GM19438 (cell line): ENCODE measurements at regions not wholly inside any gene's neighbourhood (a gene's known extent, or its start where the extent isn't known, plus 50 kb on each side); places are given as distances from the start of the nearest gene placed in this dataset.
"Not testable (repeated sequence)": the region's sequence is repeated elsewhere in the genome, so short reads cannot be mapped to it uniquely, and the experiment has no call there.

Experiments
- ATAC-seq: cut with Tn5 transposase; IDR thresholded peaks from one replicate; pipeline ENCODE4 v1.9.1; 2021; ENCODE audit warnings: low read depth; ENCODE audit not compliant: unreplicated experiment

DNA sequence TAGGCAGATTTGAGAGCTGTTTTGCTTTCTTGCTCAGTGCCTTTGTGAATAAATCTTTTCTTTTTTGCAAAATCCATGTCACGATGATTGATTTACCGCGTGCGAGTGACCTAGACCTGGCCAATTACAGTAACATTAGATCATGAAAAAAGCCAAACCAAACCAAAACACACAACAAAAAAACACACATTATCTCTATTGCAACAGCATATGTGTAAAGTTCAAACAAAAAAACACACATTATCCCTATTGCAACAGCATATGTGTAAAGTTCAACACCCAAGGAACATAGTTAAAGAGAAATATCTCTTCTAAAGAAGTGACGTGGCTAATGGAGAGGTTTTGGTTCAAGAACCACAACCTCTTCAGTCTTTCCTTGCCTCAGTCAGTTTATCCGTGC lies 342.6 kb upstream of the NRG3 start:
- ATAC-seq: no peak

DNA sequence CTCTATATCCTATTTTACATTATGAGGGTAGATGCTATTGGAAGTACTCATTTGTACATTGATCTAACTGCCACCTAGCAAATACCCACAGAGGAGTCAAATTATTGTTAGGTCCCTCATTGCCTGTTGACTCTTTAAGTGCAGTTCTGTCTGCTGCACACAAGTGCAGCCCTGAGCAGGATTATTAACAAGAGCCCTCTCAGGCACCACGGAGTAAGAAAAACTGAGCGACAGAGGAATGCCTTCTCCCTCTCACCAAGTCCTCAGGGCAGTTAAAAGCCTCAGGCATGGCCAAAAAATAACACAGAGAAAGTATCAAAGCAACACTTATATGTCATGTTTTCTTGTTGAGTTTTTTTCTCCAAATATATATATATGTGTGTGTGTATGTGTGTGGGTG lies 340.0 kb upstream of the NRG3 start:
- ATAC-seq: no peak

DNA sequence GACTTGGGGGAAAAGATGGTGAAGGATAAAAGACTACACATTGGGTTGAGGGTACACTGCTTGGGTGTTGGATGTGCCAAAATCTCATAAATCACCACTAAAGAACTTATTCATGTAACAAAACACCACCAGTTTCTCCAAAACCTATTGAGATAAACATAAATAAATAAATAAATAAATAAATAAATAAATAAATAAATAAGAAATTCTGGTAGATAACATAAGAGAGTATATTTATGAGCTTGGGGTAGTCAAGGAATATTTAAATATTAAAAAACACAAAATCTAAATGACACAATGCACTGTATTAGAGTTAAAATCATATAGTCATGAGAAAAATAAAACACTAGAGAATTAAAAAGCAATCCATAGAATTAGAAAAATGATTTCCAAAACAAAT lies 333.5 kb upstream of the NRG3 start:
- ATAC-seq: no peak

DNA sequence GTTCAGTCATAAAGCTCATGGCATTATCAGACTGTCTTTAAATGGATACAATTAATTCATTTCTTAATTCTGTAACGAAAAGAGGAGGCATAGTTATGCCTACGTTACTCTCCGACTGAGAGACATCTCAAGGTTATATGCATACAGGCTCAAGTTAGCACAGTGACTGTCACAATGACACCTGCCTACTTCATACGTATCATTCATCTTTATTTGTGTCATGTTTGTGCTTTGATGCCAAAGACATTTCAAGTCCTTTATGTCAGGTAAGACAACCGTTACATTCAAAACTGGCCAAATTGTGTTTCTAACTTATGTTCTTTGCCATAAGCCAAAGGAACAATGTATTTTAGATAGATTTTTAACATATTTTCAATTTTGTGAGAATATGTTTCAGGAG lies 328.8 kb upstream of the NRG3 start:
- no peak for ATAC-seq

DNA sequence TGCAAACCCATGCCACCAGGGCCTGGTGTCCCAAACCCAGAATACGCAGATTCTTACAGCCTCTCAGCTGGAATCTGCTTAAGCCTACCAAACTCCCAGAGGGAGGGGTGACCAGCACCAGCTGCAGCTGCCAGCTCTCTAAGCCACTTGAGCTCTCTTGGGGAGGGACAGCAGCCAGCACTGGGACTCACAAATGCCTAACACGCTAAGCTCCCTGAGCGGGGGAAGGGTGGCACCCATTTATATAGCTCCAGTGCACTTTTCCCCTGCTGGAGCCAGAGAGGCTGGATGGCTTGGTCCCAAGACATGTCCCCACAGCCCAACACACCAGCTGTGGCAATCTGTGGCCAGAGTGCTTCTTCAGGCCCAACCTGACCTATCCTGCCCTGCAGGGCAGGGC lies 326.8 kb upstream of the NRG3 start:
- ATAC-seq: no peak

DNA sequence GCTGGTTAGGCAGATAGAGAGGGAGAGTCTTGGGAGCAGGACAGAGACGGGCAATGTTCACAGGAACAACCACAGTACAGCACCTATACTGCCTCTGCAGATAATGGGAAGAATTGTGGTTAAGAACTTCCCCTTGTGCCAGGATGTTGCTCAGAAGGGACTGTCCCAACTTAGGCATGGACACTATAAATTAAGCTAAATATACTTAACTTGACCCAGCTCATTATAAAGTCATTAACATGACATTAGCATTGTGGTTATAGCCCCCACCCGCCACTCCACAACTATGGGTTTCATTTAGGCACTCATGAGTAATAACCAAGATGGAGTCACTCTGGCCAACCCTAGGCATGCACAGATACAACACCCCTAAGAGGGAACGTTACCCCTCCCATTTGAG lies 310.9 kb upstream of the NRG3 start:
- ATAC-seq: no peak

DNA sequence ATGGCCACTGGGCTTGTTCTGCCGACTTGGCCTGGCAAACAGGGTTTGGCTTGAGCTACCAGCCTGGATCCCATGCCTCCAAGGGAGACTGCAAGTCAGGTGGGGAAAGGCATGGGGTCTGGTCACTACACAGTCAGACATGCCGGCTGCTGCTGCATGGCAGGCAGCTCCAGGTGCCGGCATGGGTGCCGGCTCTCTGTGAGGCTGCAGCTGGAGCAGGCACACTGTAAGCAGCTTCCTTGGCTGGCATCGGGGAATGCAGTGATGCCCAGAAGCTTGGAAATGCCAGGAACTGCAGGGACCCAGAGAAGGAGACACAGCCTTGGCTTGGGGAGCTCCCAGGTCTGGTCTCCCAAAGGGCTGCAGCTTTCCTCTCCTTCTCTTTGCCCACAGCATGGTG lies 305.5 kb upstream of the NRG3 start:
- ATAC-seq: no peak

DNA sequence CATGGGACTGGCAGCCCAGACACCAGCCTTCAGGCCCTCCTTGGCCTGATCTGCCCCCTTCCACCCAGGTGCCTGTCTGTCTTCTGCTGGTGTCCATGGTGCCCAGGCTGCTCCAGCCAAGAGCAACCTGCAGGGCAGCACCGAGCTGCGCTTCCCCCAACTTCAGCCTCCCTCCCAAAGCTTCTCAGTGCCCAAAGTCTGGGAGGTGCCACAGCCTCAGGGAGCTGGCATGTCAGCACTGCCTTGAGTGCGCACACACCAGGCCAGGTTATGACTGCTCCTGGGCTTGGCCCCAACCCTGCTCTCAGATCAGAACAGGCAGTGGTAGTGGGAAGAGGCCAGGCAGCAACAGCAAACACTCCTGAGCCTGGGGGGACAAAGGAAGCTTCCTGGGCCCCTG lies 304.6 kb upstream of the NRG3 start:
- no peak for ATAC-seq

DNA sequence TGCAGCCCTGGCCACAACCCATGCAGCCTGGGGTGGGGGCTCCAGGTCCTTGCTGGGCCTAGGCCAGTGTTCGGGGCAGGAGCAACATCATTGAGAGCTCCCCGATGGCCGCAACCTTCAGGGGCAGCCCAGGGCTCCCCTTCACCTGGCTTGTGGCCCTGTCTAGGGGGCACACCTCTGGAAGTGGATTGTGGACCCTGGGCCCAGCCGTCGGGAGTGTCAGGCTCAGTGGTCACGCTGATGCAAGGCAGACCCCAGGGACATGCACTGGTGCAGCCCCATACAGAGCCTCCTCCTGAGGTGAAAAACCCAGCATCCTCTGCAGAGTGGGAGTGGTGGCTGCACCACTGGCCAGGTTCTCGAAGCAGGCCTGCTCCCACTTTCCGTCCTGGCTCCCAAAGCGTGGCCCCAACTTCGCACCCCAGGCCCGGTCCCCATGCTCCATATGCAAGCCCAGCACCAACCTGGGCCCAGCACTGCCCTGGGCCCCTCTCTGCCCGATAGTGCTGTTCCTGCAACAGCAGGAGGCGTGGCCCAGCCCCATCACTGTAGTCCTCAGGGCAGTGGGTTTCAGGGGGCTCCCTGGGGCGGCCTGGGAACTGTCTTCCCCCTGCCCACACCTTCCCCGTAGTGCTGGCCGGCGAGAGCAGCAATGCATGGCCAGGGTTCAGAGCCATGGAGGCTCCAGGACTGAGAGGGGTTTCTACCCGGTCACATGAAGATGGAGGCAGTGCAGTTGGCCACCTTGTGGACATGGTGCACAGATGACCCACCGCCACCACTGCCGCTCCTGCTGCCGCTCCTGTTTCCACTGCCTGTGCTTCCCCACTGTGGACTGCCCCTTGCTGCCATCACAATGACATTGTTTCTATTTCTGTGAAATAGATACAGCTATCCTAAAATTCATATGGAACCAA lies 303.9 kb upstream of the NRG3 start:
- no peak for ATAC-seq

DNA sequence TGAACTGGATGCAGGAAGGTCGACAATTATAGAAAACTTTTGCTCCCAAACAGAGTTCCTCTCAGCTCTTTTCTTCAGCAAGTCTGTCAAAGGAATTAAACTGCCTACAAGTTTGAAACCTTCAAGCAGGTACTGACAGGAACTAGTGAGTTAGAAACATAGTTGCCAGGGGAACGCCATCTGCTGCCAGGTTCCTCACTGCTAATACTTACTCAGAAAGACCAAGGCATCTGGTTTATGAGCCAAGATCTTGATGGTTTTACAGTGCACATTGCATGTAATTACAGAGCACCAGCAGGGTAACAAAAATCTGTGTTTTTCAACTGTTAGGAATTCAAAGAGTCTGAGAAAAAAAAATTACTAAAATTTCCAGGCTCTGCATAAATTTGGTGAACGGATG lies 300.0 kb upstream of the NRG3 start:
- ATAC-seq: no peak

DNA sequence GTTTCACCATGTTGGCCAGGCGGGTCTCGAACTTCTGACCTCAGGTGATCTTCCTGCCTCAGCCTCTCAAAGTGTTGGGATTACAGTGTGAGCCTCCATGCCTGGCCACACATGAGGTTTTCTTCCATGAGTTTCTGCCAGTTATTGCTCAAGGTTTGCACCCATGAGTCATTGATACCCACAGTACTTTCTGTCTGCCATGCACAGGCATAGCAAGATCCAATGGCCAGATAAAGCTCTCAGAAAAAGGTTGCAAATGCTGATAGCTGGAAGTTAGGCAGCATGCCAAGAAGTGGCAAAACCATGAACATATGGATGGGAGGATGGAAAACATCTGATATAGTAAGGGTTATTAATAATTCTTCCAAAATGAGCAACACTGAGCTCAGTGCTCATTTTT lies 298.7 kb upstream of the NRG3 start:
- no peak for ATAC-seq

DNA sequence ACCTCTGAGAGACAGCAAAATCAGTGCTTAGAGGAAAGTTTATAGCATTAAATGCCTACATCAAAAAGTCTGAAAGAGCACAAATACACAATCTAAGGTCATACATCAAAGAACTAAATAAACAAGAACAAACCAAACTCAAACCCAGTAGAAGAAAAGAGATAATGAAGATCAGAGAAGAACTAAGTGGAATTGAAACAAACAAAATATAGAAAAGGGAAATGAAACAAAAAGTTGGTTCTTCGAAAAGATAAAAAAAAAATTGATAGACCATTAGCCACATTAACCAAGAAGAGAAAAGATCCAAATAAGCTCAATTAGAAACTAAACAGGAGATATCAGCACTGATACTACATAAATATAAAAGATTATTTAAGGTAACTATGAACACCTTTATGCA lies 280.0 kb upstream of the NRG3 start:
- ATAC-seq: no peak

DNA sequence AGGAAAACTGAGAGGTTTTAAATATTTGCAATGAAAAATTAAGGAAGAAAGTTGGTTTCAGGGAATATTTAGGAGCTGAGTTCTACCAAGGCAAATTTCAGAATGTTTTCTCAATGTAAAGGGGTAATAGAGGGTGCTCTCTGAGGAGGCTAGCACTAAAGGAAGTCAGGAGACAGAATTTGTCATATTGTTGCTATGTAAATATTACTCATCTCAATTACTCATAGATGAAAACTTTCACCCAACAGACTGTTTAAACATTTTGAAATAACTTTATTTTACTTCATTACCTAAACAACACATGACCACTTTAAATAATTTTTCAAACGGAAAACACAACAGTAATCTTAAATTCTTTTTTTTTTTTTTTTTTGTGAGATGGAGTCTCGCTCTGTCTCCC lies 274.8 kb upstream of the NRG3 start:
- ATAC-seq: no peak

DNA sequence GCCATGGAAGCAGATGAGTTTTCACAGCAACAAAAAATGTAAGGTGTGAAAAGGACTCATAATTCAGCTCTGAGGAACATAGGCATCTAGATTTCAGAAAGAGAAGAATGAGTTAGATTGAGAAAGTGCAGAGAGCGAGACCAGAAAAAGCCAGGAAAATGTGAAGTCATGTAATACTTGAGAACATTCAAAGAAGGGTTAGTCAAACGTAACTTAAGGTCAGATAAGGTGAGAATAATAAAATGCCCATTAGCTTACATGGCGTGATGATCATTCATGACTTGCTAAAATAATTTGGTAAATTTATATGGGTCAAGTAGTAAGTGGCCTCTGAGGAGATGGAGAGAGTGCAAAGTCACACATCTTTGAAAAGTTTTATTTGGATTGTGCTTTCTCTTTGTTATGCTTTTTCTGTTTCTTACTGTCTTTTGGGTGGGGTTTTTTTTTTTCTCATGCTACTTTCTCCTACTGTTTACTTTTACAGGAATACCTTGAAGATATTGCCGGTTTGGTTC lies 271.8 kb upstream of the NRG3 start:
- ATAC-seq: no peak

DNA sequence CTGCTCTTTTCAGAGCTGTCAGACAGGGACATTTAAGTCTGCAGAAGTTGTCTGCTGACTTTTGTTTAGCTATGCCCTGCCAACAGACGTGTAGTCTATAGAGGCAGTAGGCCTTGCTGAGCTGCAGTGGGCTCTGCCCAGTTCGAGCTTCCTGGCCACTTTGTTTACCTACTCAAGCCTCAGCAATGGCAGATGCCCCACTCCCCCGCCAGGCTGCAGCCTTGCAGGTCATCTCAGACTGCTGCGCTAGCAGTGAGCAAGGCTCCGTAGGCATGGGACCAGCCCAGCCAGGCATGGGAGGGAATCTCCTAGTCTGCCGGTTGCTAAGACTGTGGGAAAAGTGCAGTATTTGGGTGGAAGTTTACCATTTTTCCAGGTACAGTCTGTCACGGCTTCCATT lies 230.5 kb upstream of the NRG3 start:
- ATAC-seq: not testable (repeated sequence)

DNA sequence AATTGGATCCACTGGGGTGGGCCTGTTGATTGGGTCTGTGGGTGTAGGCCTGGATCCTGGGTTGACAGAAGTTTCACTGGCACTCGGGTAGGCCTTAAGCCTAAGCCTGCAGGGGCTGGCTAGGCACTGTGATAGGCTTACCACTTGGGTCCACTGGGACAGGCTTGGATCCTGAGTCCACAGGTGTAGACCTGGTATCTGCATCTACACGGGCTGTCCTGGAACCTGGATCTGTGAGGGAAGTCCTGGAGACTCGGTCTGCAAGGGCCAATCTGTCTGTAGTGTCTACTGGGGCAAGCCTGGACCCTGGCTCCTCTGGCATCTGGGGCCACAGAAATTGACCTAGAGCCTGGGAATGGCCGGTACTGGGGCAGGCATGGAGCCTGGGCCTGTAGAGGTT lies 219.0 kb upstream of the NRG3 start:
- ATAC-seq: no peak

DNA sequence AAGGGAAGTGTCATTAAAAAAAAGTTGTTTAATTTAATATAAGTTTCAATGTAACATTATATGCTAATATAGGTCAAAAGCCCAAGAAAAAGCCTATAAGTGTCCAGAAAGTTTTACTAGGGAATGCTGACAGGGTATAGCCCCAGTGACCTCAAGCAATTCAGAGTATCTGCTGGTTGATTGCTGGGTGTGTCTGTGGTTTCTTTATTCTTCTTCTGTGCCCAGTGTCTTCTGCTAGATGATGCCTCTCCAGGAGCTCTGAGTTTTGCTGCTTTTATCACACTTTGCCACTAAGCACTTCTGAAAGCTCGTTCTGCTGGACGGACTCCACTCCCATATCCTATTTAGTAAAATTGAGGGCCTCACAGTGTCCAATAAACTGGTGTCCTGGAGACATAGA lies 212.2 kb upstream of the NRG3 start:
- no peak for ATAC-seq

DNA sequence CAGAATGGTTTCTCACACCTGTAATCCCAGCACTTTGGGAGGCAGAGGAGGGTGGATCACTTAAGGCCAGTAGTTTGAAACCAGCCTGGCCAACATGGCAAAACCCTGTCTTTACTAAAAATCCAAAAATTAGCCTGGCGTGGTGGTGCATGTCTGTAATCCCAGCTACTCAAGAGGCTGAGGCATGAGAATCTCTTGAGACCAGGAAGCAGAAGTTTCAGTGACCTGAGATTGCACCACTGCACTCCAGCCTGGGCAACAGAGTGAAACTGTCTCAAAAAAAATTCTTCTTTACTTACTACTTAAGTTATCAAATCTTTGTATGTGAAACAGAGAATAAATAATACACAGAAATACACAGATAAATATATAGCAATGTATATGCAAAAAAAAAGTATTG lies 210.2 kb upstream of the NRG3 start:
- ATAC-seq: not testable (repeated sequence)

DNA sequence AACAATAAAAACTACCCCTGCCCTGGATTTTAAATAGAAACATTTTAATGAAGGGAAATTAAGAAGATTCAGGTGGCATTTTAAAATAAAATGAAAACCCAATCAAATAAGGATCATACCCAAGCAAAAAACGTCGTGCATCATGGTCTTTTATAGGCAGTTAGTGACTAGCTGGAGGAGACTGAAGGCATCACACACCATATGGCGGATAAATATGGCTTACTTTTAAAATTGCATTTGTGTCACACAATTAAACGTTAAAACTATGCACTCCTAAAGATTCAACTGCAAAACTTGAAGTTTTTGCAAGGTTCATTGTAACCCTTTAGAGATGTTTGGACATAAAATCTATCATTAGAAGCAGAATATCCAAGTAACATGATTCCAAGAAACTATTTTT lies 200.1 kb upstream of the NRG3 start:
- ATAC-seq: no peak

DNA sequence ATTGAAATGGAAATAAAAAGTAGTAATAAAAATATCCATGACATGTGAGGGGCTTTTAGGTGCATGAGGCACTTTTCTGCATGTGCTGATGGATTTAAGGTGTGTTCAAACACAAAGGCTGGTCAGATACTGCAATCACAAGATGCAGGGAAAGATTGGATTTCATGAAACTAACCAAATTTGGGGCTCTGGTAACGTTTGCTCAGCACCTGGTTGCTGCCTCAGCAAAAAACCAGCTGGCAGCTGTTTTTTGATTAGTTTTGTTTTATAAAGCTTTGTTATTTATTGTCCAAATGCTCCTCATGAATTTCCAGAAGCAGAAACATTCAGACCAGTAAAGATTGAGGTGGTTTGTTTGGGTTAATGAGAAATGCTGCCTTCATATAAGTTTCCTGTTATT lies 195.7 kb upstream of the NRG3 start:
- no peak for ATAC-seq

DNA sequence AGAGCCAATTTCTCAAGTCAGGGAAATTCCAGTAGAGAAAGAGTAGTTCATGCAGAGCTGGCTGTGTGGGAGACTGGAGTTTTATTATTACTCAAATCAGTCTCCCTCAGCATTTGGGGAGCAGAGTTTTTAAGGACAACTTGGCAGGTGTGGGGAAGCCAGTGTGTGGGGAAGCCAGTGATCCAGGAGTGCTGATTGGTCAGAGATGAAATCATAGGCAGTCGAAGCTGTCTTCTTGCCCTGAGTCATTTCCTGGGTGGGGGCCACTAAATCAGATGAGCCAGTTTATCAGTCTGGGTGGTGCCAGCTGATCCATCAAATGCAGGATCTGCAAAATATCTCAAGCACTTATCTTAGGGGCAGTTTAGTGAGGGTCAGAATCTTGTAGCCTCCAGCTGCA lies 194.6 kb upstream of the NRG3 start:
- ATAC-seq: no peak

DNA sequence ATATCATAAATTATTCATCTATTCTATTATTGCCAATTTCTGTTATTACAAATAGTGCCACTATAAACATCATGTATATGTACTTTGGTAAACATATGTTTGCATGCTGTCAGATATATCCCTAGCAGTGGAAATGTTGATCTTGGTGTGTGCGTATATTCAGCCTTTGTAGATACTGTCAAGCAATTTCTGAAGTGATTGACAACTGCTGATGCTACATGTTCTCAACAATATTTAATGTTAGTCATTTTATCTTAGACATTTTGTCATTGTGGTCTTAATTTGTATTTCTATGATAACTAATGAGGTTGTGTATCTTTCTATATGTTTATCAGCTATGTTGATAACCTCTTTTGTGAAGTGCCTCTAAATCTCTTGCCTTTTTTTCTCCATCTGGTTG lies 186.5 kb upstream of the NRG3 start:
- no peak for ATAC-seq
